Activated CD4-positive, alpha-beta memory T cell treated with anti-CD3 and anti-CD28 coated beads, Interleukin-2, amount 10 ng/mL, durations not matched to agents 7 days and 5 days (primary cell): ENCODE measurements at regions not wholly inside any gene's neighbourhood (a gene's known extent, or its start where the extent isn't known, plus 50 kb on each side); places are given as distances from the start of the nearest gene placed in this dataset.

ENCODE experiments used
- CTCF ChIA-PET: fragments of 350-600 bp; sonication (Branson Sonifier 250); formaldehyde crosslinking; loops from one replicate; lab custom pipeline; 2021; ENCODE audit warnings: antibody characterized with exemption, inconsistent platforms; lab: Charles Lee
- POLR2A ChIA-PET: fragments of 350-600 bp; sonication (Branson Sonifier 250); formaldehyde crosslinking; loops from one replicate; lab custom pipeline; 2021; ENCODE audit warnings: antibody characterized with exemption; lab: Charles Lee
- DNase-seq: peaks from one replicate; pipeline ENCODE4 v3.0.0-alpha.2; 2020
- H3K27ac Mint-ChIP-seq: one replicate; pipeline ENCODE4 v1.8.0; 2021; ENCODE audit warnings: mild to moderate bottlenecking, mixed read lengths
- H3K27me3 Mint-ChIP-seq: one replicate; pipeline ENCODE4 v1.8.0; 2021; ENCODE audit warnings: mixed read lengths
- H3K36me3 Mint-ChIP-seq: one replicate; pipeline ENCODE4 v1.8.0; 2021; ENCODE audit warnings: low read depth, mixed read lengths
- H3K4me1 Mint-ChIP-seq: one replicate; pipeline ENCODE4 v1.8.0; 2021; ENCODE audit warnings: mixed read lengths
- H3K4me3 Mint-ChIP-seq: one replicate; pipeline ENCODE4 v1.8.0; 2021; ENCODE audit warnings: mild to moderate bottlenecking, mixed read lengths
- H3K9me3 Mint-ChIP-seq: one replicate; pipeline ENCODE4 v1.8.0; 2021; ENCODE audit warnings: mixed read lengths

DNA sequence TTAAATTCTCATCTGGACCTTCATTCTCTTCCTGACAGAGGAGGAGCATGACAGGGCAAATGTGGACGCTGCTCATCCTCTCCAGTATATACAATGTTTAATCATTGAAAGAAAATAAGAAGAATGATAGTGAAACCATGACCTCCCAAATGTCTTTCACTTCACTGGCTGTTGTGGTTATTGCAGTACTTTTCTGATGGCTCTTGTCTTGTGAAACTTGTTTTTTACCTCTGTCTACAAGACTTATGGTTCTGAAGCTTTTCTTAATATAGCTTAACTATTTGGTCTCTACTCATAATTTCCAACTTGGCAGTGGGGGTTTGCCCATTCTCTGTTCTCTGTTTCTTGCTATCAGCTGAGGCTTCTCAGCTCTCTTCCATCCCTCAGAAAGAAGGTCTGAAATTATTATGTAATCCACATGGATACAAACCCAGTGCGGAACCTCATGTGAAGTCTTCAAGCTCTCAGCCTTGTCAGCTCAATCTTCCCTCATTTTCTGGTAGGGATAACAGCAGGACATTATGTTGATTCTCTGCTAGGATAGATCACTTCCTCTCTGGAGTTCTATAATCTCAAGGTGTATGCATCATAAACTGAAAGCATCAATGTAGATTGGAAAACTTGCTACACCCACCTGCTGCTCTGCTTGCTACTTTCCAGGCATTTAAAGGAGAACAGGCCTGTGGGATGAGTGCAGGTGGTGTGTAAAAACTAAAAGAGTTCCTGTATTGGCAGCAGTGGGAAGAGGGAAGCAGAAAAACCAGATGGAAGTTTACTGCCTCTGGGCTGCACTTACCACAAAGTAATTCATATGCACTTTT, 250.3 kb upstream of the HTR2A start:
- ChIA-PET CTCF (no interaction called here), POLR2A (no interaction called here)
- DNase-seq, result no peak
- Mint-ChIP-seq H3K27ac (no peak overlapping the region), H3K9me3 (no peaks in the 10 kb centered on the region), H3K27me3 (no peaks in the 10 kb centered on the region), H3K4me1 (no peaks in the 10 kb centered on the region), H3K4me3 (no peak overlapping the region), H3K36me3 (no peaks in the 10 kb centered on the region)

DNA sequence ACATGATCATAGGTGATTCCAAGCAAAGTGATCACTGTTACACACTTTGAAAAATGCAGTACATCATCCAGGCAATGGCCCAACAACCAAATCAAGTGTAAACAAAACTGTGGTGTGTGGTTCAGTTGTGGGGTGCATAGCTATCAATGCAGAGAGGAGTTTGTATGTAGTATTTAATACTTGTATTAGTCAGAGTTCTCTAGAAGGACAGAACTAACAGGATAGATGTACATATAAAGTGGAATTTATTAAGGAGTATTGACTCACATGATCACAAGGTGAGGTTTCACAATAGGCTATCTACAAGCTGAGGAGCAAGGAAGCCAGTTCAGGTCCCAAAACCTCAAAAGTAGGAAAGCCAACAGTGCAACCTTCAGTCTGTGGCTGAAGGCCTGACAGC, 249.3 kb upstream of the HTR2A start:
- no peaks in the 10 kb centered on the region for H3K4me1 Mint-ChIP-seq
- POLR2A ChIA-PET, result no interaction called here
- no peaks in the 10 kb centered on the region for H3K36me3 Mint-ChIP-seq
- no peak overlapping the region for H3K4me3 Mint-ChIP-seq
- H3K27ac Mint-ChIP-seq, result no peak overlapping the region
- CTCF ChIA-PET, result no interaction called here
- no peaks in the 10 kb centered on the region for H3K9me3 Mint-ChIP-seq
- DNase-seq, result no peak
- H3K27me3 Mint-ChIP-seq, result no peaks in the 10 kb centered on the region

DNA sequence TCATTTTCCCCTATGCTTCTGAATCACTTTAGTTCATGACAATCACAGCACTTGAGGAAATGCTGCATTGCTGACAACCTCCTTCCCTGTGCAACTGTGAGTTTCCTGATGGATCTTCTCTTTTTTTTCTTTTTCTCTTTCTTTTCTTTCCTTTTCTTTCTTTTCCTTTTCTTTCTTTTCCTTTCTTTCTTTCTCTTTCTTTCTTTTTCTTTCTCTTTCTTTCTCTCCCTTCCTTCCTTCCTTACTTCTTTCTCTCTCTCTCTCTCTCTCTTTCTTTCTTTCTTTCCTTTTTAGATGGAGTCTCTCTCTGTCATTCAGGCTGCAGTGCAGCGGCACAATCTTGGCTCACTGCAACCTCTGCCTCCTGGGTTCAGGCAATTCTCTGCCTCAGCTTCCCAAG, 247.9 kb upstream of the HTR2A start:
- Mint-ChIP-seq H3K36me3 (no peaks in the 10 kb centered on the region), H3K4me3 (no peak overlapping the region)
- CTCF ChIA-PET, result no interaction called here

DNA sequence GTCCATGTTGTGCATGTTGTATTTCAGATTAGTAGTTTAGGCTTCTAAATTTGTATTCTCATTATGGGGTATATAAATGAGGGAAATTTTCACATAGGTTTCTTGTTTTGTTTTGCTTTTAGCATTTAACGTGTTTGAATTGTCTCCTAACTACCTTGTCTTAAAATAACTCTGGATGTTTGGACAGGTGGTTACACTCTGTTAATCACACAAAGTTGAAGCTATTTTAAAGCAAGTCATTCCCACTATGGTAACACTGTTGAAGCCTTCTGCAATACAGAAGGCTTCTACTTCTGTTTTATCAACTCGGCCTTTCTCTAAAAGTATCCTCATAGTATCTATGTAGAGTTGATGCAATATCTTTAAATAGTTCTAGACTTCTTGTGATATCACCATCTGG, 245.3 kb upstream of the HTR2A start:
- no peak overlapping the region for H3K4me3 Mint-ChIP-seq
- no peak for DNase-seq
- POLR2A ChIA-PET, result no interaction called here
- H3K27me3 Mint-ChIP-seq, result no peaks in the 10 kb centered on the region
- H3K27ac Mint-ChIP-seq, result no peak overlapping the region
- H3K36me3 Mint-ChIP-seq, result no peaks in the 10 kb centered on the region
- CTCF ChIA-PET, result no interaction called here
- no peaks in the 10 kb centered on the region for H3K4me1 Mint-ChIP-seq
- no peaks in the 10 kb centered on the region for H3K9me3 Mint-ChIP-seq

More for the DNA sequence above, 247.9 kb upstream of the HTR2A start:
- no peak for DNase-seq
- Mint-ChIP-seq H3K27me3 (no peaks in the 10 kb centered on the region), H3K4me1 (no peaks in the 10 kb centered on the region), H3K9me3 (no peaks in the 10 kb centered on the region), H3K27ac (no peak overlapping the region)
- POLR2A ChIA-PET, result no interaction called here

DNA sequence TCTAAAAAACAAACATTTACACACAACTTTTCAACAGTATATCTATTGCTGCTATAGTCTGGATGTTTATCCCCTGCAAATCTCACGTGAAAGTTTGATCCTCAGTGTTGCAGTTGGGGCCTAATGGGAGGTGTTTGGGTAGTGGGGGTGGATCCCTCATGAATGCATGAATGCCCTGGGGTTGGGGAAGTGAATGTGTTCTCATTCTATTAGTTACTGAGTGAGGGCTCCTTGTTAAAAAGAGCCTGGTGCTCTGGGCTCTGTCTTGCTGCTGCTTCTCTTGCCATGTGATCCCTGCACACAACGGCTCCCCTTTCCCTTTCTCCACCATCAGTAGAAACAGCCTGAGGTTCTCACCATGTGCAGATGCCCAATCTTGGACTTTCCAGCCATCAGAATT, 242.7 kb upstream of the HTR2A start:
- no peak overlapping the region for H3K4me3 Mint-ChIP-seq
- H3K27me3 Mint-ChIP-seq, result no peaks in the 10 kb centered on the region
- CTCF ChIA-PET, result no interaction called here
- DNase-seq, result no peak
- H3K36me3 Mint-ChIP-seq, result no peaks in the 10 kb centered on the region
- no peaks in the 10 kb centered on the region for H3K9me3 Mint-ChIP-seq
- no peak overlapping the region for H3K27ac Mint-ChIP-seq
- H3K4me1 Mint-ChIP-seq, result no peaks in the 10 kb centered on the region
- POLR2A ChIA-PET, result no interaction called here

DNA sequence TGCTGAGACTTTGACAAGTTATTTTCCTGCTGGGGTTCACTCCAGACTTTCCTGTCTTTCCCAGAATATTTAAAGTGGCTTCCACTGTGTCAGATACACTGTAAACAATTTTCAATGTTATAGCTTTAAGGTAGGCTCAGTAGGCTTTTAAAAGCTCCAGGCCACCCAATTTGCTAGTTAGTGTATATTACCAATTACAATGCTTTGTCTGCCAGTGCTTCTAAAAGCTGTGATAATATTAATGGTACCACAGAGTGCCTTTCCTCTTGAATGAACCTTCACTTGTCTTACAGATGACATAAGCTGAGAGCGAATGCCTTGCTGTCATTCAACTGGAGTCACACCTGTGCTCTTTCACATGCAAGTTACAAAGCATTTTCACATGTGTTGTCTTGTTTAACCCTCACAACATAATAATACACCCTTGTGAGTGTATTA, 239.7 kb upstream of the HTR2A start:
- Mint-ChIP-seq H3K27ac (no peak overlapping the region), H3K9me3 (no peaks in the 10 kb centered on the region), H3K4me1 (no peaks in the 10 kb centered on the region), H3K4me3 (no peak overlapping the region), H3K27me3 (no peaks in the 10 kb centered on the region), H3K36me3 (no peaks in the 10 kb centered on the region)
- CTCF ChIA-PET, result no interaction called here
- POLR2A ChIA-PET, result no interaction called here
- DNase-seq, result no peak

DNA sequence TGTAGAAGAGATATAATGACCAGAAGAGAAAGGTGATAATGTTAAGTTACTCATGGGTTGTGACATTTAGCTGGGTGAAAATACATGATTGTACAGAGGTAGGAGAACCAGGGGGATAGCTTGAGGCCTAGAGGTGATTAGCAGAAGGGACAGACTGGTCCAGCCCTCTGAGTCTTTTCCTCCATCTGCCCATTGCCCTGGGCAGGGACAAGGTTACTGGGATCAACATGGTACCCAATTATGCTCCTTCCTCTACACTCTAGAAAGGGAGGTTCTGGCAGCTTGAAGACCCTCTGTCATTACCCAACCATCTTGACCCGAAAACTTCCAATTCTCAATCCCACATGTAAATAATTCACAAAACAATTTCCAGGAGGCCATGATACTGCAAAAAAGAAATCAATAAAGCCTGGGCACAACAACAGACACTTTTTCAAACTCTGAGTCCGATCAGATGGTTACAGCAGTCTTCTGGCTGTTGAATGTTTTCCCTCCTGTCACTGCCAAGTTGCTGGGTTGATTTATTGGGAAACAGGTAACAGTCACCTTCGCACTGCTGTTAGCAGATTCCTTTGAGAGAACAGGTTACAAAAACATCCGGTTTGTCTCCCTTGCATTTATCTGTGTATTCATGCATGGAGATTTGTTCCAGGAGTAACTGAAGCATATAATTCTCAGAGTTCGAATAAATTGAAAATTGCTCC, 239.1 kb upstream of the HTR2A start:
- Mint-ChIP-seq H3K27me3 (no peaks in the 10 kb centered on the region), H3K4me3 (no peak overlapping the region), H3K27ac (no peak overlapping the region), H3K4me1 (no peaks in the 10 kb centered on the region), H3K9me3 (no peaks in the 10 kb centered on the region), H3K36me3 (no peaks in the 10 kb centered on the region)
- ChIA-PET CTCF (no interaction called here), POLR2A (no interaction called here)
- no peak for DNase-seq

DNA sequence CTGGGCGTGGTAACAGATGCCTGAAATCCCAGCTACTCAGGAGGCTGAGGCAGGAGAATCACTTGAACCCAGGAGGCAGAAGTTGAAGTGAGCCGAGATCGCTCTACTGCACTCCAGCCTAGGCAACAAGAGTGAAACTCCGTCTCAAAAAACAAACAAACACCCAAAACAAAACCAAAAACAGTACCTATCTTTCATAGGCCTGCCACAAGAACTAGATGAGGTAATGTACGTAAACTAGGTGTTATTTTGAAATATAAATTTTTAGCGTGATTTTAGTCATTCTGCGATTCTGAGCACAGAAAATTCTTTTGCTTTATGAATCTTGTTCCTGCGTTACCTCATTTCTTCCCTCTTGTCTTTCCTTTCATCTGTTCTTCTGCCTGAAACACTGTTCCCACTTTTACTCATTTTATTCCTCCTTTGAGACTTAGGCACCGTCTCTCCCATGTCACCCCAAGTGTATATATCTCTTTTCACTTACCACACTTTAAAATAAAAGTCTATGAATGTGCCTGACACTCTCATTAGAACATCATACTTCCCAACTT, 238.2 kb upstream of the HTR2A start:
- no peak for DNase-seq
- CTCF ChIA-PET, result no interaction called here
- Mint-ChIP-seq H3K27me3 (no peaks in the 10 kb centered on the region), H3K4me1 (no peaks in the 10 kb centered on the region), H3K4me3 (no peak overlapping the region), H3K27ac (no peak overlapping the region), H3K36me3 (no peaks in the 10 kb centered on the region), H3K9me3 (no peaks in the 10 kb centered on the region)
- POLR2A ChIA-PET, result no interaction called here

DNA sequence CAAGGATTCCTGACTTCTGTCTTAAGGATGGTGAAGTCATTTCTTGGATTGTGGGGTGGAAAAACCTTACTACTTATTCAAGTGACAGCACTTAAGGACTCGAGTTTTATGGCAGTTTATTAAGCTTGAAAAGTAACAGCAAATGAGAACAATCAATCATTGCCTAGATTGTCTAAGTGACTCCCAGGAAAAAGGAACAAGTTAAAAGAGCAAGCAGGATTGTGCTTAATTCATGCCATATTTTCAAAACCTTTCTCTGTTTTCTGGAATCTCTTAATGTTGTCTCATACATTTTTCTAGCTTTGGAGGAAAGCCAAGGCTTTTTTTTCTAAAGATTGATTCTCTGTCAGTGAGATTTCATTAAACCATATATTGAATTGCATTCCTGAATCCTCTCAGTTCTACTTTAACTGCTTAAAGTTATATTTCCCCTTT, 236.2 kb upstream of the HTR2A start:
- Mint-ChIP-seq H3K27ac (no peak overlapping the region), H3K4me3 (no peak overlapping the region), H3K9me3 (no peaks in the 10 kb centered on the region), H3K36me3 (no peaks in the 10 kb centered on the region), H3K27me3 (no peaks in the 10 kb centered on the region), H3K4me1 (no peaks in the 10 kb centered on the region)
- DNase-seq, result no peak
- CTCF ChIA-PET, result no interaction called here
- POLR2A ChIA-PET, result no interaction called here

DNA sequence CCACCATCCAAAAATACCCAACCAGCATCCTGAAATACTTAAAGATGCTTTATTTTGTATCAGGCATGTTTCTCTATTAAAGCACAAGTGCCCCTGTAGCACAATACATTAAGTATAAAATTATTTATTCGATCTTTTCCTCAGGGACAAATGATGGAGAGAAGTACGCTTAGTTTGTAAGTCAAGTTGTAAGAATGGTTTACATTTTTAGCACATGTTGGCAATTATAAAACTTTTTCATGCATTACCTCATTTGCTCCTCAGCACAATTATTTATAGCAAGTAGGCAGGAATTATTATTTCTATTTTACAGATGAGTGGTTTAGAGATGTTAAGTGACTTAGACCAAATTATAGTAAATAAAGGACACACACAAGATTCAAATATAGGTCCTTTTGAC, 232.6 kb upstream of the HTR2A start:
- Mint-ChIP-seq H3K36me3 (no peaks in the 10 kb centered on the region), H3K27ac (no peak overlapping the region), H3K9me3 (no peaks in the 10 kb centered on the region), H3K27me3 (no peaks in the 10 kb centered on the region), H3K4me3 (no peak overlapping the region), H3K4me1 (no peaks in the 10 kb centered on the region)
- CTCF ChIA-PET, result no interaction called here
- DNase-seq, result no peak
- POLR2A ChIA-PET, result no interaction called here

DNA sequence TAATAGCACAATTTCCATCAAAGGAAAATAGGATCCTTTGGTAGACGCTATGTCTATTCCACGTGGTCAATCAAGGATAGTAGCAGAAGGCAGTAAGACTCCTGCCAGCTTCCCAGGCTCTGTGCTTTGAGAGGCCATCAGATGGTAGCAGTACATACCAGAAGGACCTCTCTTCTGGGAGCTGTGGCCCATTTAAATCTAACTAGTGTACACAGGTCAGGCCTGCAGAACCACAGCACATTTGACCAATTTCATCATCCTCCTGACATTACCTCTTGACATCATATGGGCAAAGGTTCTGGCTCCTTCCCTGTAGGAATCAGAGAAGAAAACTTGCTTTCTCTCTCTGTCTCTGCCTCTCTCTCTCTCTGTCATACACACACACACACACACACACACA, 229.6 kb upstream of the HTR2A start:
- no peak for DNase-seq
- Mint-ChIP-seq H3K9me3 (no peaks in the 10 kb centered on the region), H3K27me3 (no peaks in the 10 kb centered on the region), H3K36me3 (no peaks in the 10 kb centered on the region), H3K27ac (no peak overlapping the region), H3K4me1 (no peaks in the 10 kb centered on the region), H3K4me3 (no peak overlapping the region)
- ChIA-PET POLR2A (no interaction called here), CTCF (no interaction called here)

DNA sequence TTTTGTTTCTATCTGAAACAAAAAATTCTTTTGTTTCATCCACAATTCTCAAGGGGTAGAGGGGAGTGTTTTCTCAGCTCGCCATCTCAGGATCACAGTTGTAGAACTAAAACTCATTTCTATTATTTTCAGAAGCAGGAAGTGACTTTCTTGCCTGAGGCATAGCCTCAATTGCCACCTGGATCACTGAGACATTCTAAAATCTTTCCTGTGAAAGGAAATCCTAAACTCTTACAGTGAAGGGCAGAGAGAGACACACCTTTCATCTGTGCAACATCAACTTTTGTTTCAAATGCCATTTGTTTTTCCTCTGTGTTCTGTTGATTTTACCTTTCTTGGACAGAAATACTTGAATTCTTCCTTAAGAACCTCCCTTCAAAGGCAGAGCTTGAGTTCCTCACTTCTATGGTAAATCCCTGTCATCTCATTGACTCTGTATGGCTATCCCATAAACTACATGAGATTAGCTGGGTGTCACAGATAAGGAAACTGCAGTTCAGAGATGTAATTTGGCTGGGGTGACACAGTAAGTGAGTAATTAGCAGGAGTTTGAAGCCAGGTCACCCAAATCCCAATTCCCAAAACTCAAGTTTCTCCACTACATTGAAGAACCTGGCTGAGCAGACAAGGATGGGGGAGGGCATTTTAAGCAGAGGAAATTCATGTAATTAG, 224.4 kb upstream of the HTR2A start:
- DNase-seq, result no peak
- Mint-ChIP-seq H3K9me3 (no peaks in the 10 kb centered on the region), H3K4me1 (no peaks in the 10 kb centered on the region), H3K27me3 (no peaks in the 10 kb centered on the region), H3K27ac (no peak overlapping the region), H3K4me3 (no peak overlapping the region), H3K36me3 (no peaks in the 10 kb centered on the region)
- ChIA-PET CTCF (interaction anchor here (0.6 kb wide), 1 partner anchor 43 kb away, joined by 3 read pairs; no protein-coding TSS in a partner anchor), POLR2A (no interaction called here)

DNA sequence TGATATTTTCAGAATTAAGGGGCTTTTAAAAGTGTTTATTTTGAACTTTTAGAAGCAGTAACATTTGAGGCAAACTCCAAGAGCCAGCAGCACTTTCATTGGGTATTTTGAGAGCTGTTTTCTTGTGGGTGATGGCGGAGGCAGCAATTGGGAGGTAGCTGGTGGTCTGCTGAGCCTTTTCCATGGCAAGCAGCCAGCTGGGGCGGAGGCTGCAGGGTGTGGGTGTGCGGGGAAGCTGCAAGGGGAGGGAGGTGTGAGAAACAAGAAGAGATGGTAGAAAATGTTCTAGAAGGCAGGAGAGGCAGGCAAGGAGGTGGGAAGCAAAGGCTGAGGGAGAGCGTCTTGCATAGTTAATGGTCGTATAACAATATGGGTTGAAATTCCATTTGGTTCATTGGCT, 223.4 kb upstream of the HTR2A start:
- DNase-seq, result no peak
- no peaks in the 10 kb centered on the region for H3K9me3 Mint-ChIP-seq
- ChIA-PET POLR2A (no interaction called here), CTCF (no interaction called here)
- no peaks in the 10 kb centered on the region for H3K36me3 Mint-ChIP-seq
- no peak overlapping the region for H3K27ac Mint-ChIP-seq
- H3K4me1 Mint-ChIP-seq, result no peaks in the 10 kb centered on the region
- H3K4me3 Mint-ChIP-seq, result no peak overlapping the region
- no peaks in the 10 kb centered on the region for H3K27me3 Mint-ChIP-seq
